ENCODE measurements at regions not wholly inside any gene's neighbourhood (a gene's known extent, or its start where the extent isn't known, plus 50 kb on each side); places are given as distances from the start of the nearest gene placed in this dataset.
"Not testable (repeated sequence)": the region's sequence is repeated elsewhere in the genome, so short reads cannot be mapped to it uniquely, and the experiment has no call there.

GRCh38 chr4:11814758-11815157 is 386.1 kb upstream of the HS3ST1 start:
- DNase-seq = no peak

GRCh38 chr4:11813951-11814446 is 385.3 kb upstream of the HS3ST1 start:
- no peak for DNase-seq

DNA sequence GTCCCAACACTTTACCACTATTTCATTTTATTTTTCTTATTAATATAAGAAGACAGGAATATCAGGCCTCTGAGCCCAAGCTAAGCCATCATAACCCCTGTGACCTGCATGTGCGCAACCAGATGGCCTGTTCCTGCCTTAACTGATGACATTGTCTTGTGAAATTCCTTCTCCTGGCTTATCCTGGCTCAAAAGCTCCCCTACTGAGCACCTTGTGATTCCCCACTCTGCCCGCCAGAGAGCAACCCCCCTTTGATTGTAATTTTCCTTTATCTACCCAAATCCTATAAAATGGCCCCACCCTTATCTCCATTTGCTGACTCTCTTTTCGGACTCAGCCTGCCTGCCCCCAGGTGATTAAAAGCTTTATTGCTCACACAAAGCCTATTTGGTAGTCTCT is 382.8 kb upstream of the HS3ST1 start:
- DNase-seq = not testable (repeated sequence)

DNA sequence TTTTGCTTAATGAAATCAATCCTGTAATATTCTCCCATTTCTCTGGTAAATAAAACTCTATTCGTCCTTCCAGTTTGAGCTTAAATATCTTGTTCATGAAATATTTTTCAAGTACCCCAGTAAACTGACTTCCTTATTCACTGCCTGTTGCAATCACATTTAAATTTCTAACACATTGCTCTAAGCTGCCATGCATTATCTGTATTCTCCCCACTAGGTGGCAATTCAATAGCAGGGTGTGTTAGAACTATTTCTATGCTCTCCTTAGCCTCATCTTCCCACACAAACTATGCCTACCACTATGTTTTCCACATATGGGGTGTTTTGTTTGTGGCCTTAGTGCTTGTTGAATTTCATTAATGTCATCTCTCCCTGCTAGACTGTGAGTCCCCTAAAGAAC is 377.1 kb upstream of the HS3ST1 start:
- no peak for DNase-seq

- no peak for DNase-seq
These were observed 373.1 kb upstream of the HS3ST1 start for GRCh38 chr4:11801466-11802446.

- DNase-seq = no peak
These were observed 370.5 kb upstream of the HS3ST1 start for GRCh38 chr4:11799196-11799595.

- no peak for DNase-seq
These were observed 363.1 kb upstream of the HS3ST1 start for GRCh38 chr4:11791797-11792196.

- DNase-seq = no peak
These were observed 361.5 kb upstream of the HS3ST1 start for GRCh38 chr4:11790230-11790629.

DNA sequence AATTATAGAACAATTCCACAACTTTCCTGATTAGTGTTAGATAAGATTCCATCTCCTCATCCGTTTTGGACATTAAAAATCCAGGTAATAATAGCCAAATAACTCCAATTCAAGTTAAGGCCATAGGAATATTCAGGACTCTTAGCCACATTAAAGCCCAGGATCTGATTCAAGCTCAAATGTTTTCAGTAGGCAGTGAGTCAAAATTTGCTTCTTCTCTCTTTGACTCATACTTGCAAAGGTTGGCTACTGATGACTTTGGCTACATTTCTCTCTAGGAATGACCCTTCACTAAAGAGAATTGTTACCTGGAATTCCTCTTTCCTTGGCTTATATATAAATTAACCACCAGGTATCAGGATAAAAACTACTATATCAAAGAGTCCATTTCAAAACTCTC is 354.9 kb upstream of the HS3ST1 start:
- DNase-seq = no peak

DNA sequence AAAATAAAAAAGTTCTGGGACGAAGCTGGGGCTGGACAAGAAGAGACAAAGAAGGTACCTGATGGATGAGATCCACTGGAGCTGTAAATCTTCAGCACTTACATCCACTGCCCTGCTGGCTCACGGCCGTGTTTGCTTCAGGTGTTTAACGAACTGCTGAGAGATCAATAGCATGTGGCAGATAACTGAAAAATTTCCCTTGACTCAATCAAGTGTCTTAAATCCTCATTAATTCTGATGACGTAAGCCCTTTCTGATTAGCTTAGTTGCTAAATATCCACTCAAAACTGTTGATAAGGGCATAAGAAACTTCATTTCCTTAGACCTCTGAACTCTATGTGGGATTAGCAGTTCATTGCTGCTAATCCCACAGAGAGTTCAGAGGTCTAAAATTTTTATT is 354.2 kb upstream of the HS3ST1 start:
- no peak for DNase-seq

DNA sequence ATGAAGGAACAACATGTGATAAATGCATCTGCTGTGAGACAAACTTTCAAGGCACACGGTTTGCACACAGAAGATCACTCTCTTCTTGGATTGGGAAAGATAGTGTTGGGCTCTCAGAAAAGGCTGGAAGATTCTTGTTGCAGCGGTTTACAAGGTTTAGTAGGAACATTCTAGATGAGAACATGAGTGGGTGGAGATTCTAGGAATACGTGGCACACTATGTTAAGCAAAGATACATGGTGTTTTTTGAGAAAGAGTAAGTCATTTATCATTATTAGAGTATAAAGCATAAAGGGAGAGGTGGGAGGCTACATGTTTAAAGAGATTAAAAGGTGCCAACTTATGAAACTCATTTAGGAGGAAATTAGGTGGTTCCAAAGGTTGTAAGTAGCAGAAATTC is 348.8 kb upstream of the HS3ST1 start:
- DNase-seq = no peak

DNA sequence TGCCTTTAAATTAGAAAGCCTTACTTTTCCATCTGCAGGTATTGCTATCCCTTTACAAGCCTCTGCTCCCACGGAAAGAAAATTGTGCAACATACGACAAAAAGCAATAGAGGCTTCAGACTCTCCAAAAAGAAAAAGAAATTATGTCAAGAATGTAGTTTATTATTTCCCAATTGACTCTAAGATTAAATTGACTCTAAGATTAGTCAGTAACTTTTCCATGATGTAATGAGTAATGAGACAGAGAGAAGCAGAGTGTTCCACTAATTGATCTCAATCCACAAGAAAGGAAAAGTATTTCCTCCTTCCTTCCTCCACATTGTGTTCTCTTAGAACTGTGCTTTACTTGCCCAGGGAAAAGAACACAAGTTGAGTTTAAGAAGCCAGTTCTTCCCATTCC is 345.7 kb upstream of the HS3ST1 start:
- DNase-seq = no peak

DNA sequence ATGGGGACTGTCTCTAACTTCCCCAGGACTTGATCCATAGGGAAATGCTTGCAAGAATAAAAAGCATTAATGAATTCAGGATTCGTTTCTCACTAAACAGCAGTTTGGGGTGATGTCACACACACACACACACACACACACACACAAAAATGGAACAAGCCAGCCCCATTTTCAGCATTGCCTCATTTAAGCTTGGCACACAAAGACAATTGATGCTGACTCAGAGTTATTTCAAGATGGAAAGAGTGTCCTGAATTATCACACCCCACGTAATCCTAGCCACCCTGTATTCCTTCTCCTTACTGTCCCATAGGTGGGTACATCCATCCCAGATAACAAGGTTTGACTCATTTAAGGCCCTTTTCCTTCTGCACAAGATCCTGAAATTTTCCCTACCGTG is 345.1 kb upstream of the HS3ST1 start:
- DNase-seq = no peak

- DNase-seq = peak; percentile 4
These were observed 340.7 kb upstream of the HS3ST1 start for GRCh38 chr4:11769434-11769833.

DNA sequence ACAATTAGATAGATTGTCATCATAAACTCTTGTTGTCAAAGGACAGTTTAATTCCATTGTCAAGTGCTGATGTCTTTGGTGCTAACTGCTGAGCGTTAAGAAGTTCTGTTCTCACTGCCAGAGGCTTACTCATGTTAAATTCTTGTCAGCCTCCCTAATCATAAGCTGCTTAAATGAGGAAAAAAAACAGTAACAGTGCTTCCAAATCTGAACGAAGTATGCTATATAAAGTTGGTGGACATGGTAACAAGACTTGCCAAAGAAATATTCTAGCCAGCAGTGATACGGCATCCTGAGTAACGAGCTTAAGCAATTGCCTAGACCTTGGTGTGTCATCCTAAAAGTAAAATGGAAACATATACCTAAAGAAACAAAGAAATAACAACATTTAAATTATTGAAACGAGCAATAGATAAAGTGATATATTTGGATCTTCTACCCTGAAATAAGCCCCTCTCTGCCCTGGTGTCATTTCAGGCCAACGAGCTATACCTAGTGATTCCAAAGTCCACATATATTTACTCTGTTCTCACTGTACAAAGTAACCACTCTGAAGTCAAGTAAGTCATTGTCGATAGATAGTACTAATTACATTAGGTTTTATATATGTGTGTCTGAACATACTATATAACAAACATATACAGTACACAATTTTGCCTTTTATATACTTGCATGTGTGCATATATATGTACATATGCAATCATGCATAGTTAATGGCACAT is 339.7 kb upstream of the HS3ST1 start:
- no peak for DNase-seq

- DNase-seq = no peak
These were observed 337.3 kb upstream of the HS3ST1 start for GRCh38 chr4:11765849-11766453.

DNA sequence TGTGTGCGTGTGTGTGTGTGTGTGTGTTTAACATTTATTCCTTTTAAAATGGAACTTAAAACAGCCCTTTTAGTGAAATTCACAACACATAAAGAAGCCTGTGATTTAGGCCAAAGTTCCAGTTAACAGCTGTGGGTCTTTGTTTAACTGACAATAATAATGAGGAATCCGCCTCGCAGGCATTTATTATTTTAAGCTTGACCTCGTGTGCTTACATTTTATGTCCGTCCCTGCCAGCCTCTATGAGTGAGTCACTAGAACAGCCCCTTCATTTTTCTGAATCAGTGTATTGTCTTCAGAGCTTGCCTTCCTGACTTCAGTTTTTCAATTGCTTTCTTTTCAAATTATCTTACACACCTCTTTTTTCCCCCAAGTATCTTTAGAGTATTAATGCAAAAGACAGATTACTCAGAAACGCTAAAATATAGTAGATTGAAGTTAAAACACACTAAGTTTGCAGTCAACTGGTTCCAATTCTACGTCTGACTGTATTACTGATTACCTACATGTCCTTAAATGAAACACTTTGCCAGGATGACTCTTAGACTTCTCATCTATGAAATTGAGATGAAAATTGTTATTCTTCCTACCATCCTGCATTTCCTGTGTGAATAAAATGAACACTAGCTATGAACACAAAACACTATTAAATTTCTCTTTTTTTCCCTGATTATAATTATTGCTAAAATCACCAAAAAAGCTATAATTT is 319.6 kb upstream of the HS3ST1 start:
- DNase-seq = peak; percentile 42

DNA sequence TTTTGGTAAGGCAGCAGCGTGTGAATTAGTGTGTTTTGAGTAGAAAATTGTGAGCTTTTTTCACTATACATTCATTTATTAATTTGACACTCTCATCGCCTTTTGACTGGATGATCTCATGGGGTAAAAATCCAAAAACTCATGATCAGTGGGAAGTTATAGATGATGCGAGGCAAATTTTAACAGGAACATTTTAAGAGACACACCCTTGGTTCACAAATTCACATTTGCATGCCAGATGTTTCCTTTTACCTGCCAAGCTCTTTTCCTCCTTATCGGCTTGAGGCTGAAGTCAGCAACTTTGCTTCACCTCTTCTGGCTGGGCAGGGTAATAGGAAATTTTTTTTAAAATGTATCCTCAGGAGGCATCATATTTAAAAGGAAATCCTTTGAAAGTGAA is 318.0 kb upstream of the HS3ST1 start:
- no peak for DNase-seq

DNA sequence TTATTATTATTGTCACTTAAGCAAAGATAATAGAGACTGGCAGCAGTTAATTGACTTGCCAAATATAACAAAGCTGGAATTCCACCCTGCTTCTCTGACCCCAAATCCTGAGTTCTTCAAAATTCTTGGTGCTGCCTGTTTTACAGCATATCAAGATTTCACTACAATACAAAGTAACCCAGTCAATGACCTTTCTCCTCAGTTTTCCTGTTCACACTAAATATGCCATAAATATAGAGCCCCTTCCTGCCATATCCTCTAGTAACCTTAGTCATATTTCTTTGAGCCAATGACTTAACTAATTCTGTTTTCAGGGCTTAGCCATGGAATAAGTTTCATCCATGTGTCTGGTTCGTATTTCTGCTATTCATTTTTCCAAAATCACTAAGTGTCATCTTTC is 315.3 kb upstream of the HS3ST1 start:
- DNase-seq = no peak

- no peak for DNase-seq
These were observed 314.5 kb upstream of the HS3ST1 start for GRCh38 chr4:11743236-11743635.

GRCh38 chr4:11741190-11741652 is 312.5 kb upstream of the HS3ST1 start:
- peak; percentile 23 for DNase-seq

DNA sequence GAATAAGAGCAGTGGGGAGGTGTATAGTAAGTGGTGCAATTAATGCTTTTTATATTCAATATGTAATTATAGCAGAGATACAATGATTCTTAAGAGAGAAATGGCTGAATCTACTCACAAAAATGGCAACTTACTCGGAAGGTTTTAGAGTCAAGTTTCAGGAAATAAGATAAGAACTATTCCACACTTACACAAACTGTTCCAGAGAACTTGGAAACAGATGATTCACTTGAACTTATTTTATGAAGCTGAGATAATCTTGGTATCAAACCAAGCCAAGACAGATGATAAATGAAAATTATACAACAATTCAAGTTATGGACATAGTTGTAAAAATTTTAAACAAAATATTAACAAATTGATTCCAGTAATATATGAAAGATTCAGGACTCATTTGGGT is 311.3 kb upstream of the HS3ST1 start:
- DNase-seq = no peak

Data from fibroblast of skin of abdomen (primary cell).